Esophagus squamous epithelium (tissue), 5 donors: ENCODE measurements at regions not wholly inside any gene's neighbourhood (a gene's known extent, or its start where the extent isn't known, plus 50 kb on each side); places are given as distances from the start of the nearest gene placed in this dataset.

Source experiments
- DNase-seq: peaks from one replicate; lab custom pipeline; 2025; lab: John Stamatoyannopoulos, UW
- H3K27ac ChIP-seq, 4 donors: fragments of 200-600 bp; sonication (generic); one replicate each; pipeline ENCODE4 v1.5.1; 2016 to 2019; ENCODE audit warnings: mild to moderate bottlenecking in 1 of 4
- H3K27me3 ChIP-seq, 4 donors: fragments of 200-600 bp; sonication (generic); 1 replicate in 3 of 4; 2 replicates in 1 of 4; pipeline versions ENCODE4 v1.5.1 to v1.6.0; 2017 to 2021; ENCODE audit warnings: antibody characterized with exemption in 1 of 4
- H3K36me3 ChIP-seq, 3 donors: fragments of 200-600 bp; sonication (generic); one replicate each; pipeline ENCODE4 v1.5.1; 2016 to 2019
- H3K4me1 ChIP-seq, 3 donors: fragments of 200-600 bp; sonication (generic); one replicate each; pipeline ENCODE4 v1.5.1; 2017 to 2019
- H3K4me3 ChIP-seq, 4 donors: fragments of 200-600 bp; sonication (generic); 1 replicate in 3 of 4; 2 replicates in 1 of 4; pipeline ENCODE4 v1.5.1; 2016 to 2019; ENCODE audit warnings: mild to moderate bottlenecking in 2 of 4, moderate library complexity in 1 of 4
- H3K9me3 ChIP-seq, 3 donors: fragments of 200-600 bp; sonication (generic); one replicate each; pipeline ENCODE4 v1.5.1; 2016 to 2019
- POLR2A ChIP-seq, 4 donors: fragments of 450-650 bp; IDR thresholded peaks; one replicate each; pipeline ENCODE4 v1.6.1; 2017; ENCODE audit warnings: antibody characterized with exemption in 4 of 4, mild to moderate bottlenecking in 4 of 4, moderate library complexity in 3 of 4
- WGBS, 2 donors: methylation state at CpG; one replicate each; pipeline ENCODE4 v1.1.5; 2018; 5-methylcytosine and 5-hydroxymethylcytosine counted together
- intact Hi-C: fragments of 100-400 bp; cut with DNase I; formaldehyde crosslinking; loops from one replicate; pipeline ENCODE4 v1.15.0; 2022
- TF ChIP-seq, protein P1 (sequence below), 6 experiments: fragments of 450-650 bp in 4 of 6; fragments of 200-600 bp in 2 of 6; sonication (generic) in 2 of 6; IDR thresholded peaks; one replicate each; pipeline ENCODE4 v1.5.1; 2016 to 2019; ENCODE audit warnings: antibody characterized with exemption in 6 of 6, mild to moderate bottlenecking in 4 of 6, moderate library complexity in 4 of 6
- donor health status: DM: yes; HTN: yes; CAD: no.

DNA sequence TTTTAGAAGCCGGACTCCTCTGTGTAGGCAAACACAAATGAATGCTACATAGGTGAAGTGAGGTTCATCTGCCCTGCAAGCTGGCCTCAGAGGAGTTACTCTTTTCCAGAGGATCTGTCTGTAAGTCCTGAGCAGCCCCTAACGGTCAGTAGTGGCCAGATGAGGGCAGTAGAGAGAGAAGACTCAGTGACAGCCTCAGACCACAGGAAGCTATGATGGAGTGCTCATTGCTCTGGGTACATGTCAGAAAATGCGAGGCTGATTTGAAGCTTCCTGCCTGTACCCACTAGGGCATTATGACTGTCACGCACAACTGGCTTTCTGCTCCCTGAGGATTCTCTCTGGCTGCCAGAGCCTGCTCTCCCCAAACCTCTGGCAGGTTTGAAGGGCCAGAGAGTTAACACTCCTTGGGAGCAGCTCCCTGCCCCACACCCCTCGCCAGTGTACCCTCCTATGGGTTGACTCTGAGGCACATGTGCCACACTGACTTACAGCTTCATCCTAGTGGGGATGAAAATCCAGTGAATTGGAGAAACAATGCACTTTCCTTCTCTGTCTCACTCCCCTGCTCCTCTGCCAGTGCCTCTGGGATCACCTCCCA is 141.5 kb downstream of the GABRG2 start:
- Histone ChIP-seq H3K27ac (no peak overlapping the region), H3K36me3 (no peaks in the 10 kb centered on the region), H3K27me3 (no peaks in the 10 kb centered on the region), H3K4me1 (no peaks in the 10 kb centered on the region), H3K9me3 (no peaks in the 10 kb centered on the region), H3K4me3 (no peak overlapping the region)
- DNase-seq: no peak
- intact Hi-C loops: no loop called here
- TF ChIP-seq POLR2A (IDR thresholded peaks at IDR 0.05): no peak
- TF ChIP-seq, protein P1, sequence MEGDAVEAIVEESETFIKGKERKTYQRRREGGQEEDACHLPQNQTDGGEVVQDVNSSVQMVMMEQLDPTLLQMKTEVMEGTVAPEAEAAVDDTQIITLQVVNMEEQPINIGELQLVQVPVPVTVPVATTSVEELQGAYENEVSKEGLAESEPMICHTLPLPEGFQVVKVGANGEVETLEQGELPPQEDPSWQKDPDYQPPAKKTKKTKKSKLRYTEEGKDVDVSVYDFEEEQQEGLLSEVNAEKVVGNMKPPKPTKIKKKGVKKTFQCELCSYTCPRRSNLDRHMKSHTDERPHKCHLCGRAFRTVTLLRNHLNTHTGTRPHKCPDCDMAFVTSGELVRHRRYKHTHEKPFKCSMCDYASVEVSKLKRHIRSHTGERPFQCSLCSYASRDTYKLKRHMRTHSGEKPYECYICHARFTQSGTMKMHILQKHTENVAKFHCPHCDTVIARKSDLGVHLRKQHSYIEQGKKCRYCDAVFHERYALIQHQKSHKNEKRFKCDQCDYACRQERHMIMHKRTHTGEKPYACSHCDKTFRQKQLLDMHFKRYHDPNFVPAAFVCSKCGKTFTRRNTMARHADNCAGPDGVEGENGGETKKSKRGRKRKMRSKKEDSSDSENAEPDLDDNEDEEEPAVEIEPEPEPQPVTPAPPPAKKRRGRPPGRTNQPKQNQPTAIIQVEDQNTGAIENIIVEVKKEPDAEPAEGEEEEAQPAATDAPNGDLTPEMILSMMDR (IDR thresholded peaks at IDR 0.05): no peak
- 20 to 30% methylated on average over 5 of the region's 5 CpGs for WGBS, 2 donors

DNA sequence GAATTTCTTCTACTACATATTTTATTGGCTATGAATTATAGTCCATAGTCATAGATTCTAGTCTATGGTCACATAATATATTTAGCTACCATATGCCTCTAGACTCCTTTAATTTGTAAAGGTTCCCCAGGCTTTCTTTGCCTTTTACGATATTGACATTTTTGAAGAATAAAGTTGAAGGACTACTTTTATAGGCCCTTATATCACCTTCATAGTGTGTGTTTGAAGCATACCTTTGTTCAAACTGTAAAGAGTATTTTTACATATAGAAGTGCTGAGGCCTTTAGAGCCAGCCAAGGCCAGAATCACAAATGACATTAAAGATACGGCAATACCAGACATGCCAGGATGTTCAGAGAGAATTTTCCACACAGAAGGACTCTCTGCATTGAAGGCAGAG is 147.0 kb downstream of the GABRG2 start:
- DNase-seq: no peak
- no peaks in the 10 kb centered on the region for H3K27me3 ChIP-seq
- TF ChIP-seq, protein P1 (IDR thresholded peaks at IDR 0.05): no peak
- no peak for TF ChIP-seq POLR2A (IDR thresholded peaks at IDR 0.05)
- no peak overlapping the region for H3K27ac ChIP-seq
- no peaks in the 10 kb centered on the region for H3K4me1 ChIP-seq
- H3K9me3 ChIP-seq: no peaks in the 10 kb centered on the region
- H3K36me3 ChIP-seq: no peaks in the 10 kb centered on the region
- intact Hi-C loops: no loop called here
- no peak overlapping the region for H3K4me3 ChIP-seq
- WGBS, 2 donors: 64 to 82% methylated on average over 2 of the region's 2 CpGs

DNA sequence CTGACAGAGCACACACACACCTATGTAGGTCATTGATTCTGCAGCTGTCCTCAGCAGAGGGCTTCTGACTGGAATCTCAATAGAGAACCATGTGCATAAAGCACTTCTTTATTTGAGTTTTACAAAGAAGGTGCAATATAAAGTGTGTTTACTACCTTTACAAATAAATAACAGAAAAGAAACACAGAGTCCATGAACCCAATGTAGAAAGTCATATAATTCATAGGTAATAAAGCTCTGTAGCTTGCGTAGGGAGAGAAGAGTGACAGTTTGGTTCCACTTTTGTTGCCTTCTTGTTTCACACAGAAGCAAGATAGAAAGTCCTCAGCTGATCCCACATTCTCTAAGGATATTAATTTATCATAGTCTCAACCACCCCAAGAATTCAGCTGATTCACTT is 149.5 kb downstream of the GABRG2 start:
- intact Hi-C loops: no loop called here

DNA sequence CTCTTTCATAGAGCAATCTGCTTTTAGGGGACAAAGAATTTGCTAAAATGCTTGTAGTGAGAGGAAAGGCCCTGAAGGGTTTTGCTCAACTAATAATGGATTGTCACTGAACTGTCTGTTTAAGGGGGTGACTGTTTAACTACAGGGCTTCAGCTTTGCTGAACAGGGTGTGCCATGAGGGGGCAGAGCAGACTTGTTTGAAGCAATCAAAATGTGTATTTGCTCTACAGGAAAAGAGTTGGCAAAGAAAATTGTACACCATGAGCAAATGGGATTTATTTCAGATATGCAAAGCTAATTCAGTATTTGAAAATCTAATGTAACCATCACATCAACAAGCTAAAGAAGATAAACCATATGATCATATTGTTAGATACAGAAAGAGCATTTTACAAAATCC is 154.3 kb downstream of the GABRG2 start:
- intact Hi-C loops: no loop called here
- TF ChIP-seq, protein P1 (IDR thresholded peaks at IDR 0.05): no peak
- no peak for TF ChIP-seq POLR2A (IDR thresholded peaks at IDR 0.05)
- Histone ChIP-seq H3K36me3 (no peaks in the 10 kb centered on the region), H3K4me1 (no peaks in the 10 kb centered on the region), H3K9me3 (no peaks in the 10 kb centered on the region), H3K27me3 (no peaks in the 10 kb centered on the region), H3K4me3 (no peak overlapping the region), H3K27ac (no peak overlapping the region)
- DNase-seq: no peak

More for the DNA sequence above, 149.5 kb downstream of the GABRG2 start:
- Histone ChIP-seq H3K9me3 (no peaks in the 10 kb centered on the region), H3K27ac (no peak overlapping the region), H3K4me1 (no peaks in the 10 kb centered on the region), H3K4me3 (no peak overlapping the region), H3K36me3 (no peaks in the 10 kb centered on the region), H3K27me3 (no peaks in the 10 kb centered on the region)
- no peak for TF ChIP-seq POLR2A (IDR thresholded peaks at IDR 0.05)
- TF ChIP-seq, protein P1 (IDR thresholded peaks at IDR 0.05): no peak
- 88 to 89% methylated on average over 1 of the region's 1 CpG for WGBS, 2 donors
- DNase-seq: no peak

DNA sequence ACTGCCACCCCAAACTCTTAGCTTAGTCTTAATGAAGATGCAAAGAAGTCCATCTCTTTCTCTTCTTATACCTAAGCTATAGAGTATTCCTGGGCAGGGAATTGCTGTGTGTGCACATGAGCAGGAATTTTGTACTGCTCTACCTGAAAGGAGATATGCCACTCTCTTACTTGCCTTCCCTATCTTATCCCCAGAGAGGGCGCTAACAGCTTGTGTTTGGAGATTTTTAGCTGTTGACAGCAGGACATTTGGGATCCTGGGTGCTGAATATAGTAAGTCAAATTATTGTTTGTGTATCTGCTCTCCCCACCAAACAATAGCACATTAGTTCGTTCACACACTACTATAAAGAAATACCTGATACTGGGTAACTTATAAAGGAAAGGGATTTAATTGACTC is 159.5 kb downstream of the GABRG2 start:
- Histone ChIP-seq H3K36me3 (no peaks in the 10 kb centered on the region), H3K27ac (no peak overlapping the region), H3K4me3 (no peak overlapping the region), H3K9me3 (no peaks in the 10 kb centered on the region), H3K4me1 (no peaks in the 10 kb centered on the region), H3K27me3 (no peaks in the 10 kb centered on the region)
- TF ChIP-seq, protein P1 (IDR thresholded peaks at IDR 0.05): no peak
- TF ChIP-seq POLR2A (IDR thresholded peaks at IDR 0.05): no peak
- 32 to 57% methylated on average over 2 of the region's 2 CpGs for WGBS, 2 donors
- intact Hi-C loops: no loop called here
- no peak for DNase-seq
